Right hindlimb (tissue), 1 donor: ENCODE measurements at regions not wholly inside any gene's neighbourhood (a gene's known extent, or its start where the extent isn't known, plus 50 kb on each side); places are given as distances from the start of the nearest gene placed in this dataset.
"Not testable (repeated sequence)": the region's sequence is repeated elsewhere in the genome, so short reads cannot be mapped to it uniquely, and the experiment has no call there.

ENCODE experiments used
- DNase-seq: peaks from one replicate; pipeline ENCODE4 v3.0.0-alpha.2; 2018

DNA sequence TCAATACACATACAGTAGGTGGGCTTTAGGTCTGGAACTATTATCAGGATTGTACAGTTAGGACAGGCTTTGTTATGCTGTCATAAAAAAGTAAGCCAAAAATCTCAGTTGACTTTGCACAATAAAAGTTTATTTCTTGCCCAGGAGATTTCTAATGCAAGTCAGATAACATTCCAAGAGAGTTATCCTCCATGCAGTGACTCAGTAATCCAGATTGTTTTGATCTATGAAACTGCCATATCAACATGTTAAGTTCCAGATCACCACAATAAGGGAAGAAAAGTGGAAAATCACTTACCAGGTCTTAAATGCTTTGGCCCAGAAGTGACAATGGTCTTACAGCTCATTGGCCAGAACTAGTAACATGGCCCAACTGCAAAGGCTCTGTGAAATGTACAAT is 636.2 kb upstream of the KLF12 start:
- DNase-seq: no peak

DNA sequence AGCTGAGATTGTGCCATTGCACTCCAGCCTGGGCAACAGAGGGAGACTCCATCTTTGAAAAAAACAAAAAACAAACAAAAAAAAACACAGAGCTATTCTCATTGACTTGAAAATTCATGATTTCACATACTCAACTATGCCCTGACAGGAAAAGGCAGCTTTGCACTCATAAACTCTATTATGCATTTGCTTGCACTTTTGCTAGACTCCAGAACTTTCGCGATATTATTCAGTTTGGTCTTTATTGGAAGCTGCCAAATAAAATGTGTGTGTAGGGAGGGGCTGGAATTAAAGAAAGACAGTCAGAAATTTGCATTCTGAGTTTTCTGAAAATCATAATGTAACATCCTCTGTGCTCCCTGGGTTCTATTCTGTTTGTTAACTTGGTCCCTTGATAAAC is 635.1 kb upstream of the KLF12 start:
- DNase-seq: no peak

DNA sequence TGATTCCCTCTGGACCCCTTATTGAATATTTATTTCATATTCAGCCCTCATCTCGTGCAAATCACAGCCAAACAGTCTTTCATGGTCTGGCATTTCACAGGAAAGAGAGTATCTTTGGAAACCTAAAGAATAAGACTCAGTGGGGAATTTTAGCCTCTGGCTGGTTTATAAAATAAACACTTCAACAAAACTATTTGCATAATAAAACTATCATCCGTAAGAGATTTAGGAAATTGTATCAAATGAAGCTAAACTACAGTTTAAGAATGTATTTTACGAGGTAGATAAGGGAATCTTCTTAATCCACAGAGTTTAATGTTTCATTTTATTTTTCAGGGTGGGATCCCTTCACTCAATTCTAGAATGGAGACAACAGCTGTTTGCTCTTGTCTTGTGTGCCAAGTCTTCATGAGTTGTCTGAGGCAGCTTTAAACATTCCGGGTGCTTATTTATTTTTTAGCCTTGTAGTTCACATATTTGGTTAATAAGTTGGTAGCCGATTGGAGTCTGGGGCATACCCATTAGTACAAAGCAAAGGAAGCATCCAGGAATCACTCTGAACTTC is 634.4 kb upstream of the KLF12 start:
- DNase-seq: no peak

DNA sequence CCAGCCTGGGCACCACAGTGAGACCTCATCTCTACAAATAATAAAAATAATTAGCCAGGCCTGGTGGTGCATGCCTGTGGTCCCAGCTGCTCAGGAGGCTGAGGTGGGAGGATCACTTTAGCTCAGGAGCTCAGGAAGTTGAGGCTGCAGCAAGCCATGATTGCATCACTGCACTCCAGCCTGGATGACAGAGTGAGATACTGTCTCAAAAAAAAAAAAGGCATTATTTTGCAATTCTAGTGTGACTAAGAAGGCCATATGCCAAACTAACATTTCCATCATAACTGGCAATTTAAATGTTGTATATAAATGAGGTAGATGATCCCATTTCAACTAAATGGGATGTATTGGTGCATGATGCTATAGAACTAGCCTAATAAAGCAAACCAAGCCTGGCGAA is 632.8 kb upstream of the KLF12 start:
- DNase-seq: no peak

DNA sequence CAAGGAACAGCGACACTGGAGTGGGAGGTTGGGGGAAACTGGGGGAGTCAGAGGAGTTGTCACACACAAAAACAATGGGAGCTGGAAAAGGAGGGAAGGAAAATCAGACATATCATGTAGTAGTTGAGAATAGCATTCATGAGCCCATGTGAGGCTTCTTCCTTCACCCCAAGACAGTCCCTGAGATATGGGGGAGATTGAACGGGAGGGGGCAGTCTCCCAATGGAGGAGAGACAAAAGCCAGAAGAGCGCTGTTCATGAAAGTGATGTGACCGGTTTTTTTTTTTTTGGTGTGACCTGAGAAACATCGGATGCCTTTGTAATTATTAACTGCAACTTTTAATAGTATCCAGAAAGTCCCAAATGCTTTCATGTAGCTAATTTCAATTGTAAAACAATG is 631.8 kb upstream of the KLF12 start:
- DNase-seq: no peak

DNA sequence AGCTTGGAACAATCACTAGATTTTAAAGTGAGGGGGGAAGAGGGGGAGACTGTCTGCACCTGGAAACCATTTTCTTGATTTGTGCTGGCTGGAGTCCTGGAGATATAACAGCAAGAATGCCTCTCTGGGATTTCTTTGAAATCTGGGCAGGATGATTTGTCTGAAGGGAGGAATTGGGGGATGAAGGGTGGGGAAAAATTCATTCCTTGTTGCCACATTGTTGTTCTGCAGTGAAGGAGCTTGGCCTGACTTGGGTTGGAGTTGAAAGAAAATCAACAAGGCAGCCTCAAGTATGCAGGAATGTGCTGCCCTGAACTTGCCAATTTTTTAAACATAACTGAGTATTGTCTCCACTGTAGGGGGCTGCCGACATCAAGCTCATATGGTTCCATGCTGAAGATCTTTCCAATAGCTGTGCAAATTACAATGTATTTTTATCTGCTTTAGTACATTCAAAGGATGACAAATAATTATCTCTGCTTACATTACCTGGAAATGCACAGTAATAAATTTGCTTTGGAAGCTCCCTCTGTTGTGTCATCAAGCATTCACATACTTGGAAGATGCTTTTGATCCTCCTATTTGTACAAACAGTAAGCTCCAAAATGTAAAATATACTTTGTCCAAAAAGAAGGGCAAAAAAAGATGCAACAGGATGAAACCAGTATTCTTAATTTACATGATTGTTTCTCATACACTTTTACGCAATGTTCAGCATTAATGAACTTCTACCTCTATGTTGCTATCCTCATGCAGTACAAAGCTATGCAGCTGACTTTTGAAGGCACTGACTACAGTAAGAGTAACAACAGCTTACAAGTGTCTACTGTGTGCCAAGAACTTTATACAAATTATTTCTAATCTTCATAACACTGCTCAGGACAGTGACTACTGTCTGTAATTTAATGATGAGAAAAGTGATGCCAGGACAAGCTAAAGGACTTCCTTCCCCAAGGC is 627.9 kb upstream of the KLF12 start:
- peak; percentile 64 for DNase-seq

DNA sequence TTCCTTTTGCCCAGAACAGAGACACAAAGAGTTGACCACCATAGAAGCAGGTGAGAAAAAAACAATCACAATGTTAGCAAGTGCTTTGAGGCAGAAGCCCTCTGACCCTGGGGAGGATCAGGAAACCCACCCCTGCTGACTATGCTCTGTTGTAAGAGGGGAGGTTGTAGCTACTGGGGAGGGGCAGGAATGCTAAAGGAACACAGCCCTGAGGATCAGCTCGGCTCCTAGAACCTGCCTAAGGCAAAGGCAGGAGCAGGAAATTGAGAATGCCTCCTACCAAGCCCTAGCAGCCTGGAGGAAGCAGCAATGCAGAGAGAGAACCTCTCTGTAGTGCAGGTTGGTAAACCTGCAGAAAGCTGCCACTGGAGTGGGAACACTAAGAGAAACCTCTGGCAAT is 624.0 kb upstream of the KLF12 start:
- DNase-seq: no peak

DNA sequence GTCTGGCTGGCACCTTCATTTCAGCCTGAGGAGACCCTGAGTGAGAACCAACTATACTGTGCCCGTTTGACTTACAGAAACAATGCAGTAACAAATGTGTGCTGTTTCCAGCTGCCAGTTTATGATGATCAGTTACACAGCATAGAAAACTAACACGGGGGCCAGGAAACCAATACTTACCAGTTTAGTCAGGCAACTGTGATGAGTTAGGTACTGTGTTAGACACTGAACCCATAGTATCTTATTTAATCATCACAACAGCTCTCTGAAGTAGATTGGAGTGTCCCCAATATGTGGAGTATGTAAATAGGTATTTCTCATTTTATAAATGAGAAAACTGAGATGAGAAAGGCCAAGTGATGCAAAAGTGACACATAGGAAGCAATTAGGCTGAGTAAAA is 620.9 kb upstream of the KLF12 start:
- no peak for DNase-seq

DNA sequence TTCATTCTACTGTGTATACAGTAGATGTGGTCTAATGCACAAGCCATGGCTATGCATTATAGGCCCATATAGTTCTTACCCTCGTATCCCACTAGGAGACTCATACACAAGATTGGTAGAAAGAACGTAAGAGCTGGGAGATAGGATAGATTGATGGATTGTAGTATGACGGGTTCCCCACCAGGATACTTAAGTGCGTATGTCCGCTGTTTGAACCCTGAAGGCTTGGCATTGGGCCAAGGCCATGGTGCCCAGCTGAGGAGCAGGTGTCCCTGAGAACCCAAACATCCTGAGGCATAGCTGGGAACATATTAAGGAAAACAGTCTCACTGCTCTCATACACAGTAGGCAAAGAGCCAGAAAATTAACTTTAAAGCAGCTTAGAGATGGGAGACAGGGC is 617.5 kb upstream of the KLF12 start:
- DNase-seq: no peak

DNA sequence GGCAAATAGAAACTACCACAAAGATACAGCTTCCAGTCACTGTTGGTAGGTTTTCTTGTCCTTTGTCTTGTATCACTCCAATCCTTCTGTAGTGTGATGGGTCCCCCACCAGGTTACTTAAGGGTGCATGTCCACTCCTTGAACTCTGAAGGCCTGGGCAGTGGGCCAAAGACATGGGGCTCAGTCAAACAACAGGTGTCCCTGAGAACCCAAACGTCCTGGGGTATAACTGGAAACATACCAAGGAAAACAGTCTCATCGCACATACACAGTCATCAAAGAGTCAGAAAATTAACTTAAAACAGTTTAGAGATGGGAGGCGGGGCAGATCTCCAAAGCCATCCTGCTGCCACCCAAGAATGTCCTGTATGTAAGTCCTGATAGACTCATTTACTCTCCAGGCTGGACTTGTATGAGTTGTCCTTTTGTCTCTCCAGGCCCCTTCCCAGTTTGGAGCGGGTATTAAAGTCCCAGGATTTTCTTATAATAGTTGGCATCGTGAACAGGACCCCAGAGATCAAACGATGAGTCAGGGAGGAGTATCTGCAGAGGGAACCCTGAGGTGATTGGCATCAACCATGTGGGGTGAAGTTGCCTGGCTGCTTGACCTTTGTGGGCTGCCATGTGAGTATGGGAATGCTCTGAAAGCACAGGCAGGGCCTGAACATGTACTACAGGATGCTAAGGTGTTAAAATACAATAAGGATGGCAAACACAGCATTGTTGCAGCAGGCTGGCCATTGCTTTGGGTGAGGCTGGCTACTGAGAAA is 613.2 kb upstream of the KLF12 start:
- no peak for DNase-seq

DNA sequence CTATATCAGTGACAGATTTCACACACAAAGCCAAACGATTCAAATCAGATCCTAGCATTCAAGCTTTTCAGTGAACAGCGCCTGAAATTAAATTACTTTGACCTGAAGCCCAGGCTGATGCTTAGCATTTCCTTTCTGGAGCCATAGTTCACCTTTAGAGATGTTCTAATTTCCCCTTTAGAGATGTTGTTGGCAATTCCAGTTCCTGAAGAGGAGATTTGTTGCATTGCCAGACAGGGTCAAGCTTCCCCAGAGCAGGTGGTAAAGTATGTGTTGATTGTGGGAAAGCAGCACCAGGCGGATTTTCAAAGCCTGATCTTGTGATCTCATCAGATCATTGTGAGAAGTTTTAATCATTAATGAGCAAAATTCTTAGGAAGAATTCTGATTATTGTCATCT is 609.8 kb upstream of the KLF12 start:
- DNase-seq: no peak

DNA sequence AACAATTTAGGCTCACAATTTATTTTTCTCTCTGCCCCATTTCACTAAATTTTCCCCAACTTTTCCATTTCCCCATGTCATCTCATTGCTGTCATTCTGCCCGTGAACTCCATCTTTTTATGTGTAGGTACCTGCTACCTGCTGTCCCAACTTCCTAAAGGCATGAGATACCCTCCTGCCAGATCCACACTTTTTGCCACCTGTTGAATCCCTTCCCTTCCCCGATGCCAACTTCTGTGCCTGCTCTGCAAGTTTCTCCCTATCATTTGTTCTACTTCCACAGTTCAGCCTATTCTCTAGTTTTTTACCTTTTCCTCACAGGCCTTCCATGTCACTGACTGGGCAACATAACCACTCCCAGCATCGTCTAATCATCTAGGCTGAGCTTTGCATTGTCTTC is 607.5 kb upstream of the KLF12 start:
- DNase-seq: no peak

DNA sequence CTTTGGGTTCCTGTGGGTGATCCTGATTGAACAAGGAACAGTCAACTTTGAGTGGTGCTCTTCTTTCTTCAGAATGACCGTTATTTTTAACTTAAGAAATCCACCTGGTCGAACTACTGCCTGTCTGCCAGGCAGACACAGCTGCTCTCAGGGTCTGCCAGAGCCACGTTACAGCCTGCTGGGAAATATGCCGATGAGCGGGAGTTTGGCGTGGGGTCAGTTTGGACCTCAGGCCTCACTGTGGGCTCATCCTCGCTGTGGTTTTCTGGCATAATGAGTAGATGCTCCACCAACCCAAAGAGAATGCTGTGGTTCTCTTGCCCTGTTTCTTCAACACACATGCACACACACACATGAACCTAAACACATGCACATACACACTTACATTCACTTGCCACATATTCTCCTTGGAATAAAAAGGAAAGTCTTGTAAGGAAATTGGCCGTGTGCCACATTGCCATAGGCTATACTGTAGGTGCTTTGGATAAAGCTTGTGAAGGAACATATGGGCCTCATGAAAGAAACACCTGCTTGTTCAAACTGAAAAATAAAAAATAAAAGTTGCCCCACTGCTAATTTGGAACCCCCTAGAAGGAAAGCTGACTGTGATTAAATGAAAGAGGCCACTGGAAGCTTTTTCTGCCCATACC is 598.7 kb upstream of the KLF12 start:
- DNase-seq: peak; percentile 33

DNA sequence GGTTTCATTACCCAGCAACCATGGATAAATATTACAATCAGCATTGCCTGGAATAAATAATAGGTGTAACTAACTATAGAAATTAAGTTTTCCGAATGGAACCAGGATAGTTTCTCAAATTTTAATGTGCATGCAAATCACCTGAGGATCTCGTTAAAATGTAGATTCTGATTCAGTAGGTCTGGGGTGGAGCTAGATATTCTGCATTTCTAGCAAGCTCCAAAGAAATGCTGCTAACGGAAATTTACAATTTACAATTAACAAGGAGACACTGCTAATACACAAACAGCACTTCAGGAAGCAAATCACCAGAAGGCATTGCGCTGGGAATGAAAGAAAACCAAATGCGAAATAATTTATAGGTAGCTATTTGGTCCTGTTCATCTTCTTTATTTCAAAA is 597.5 kb upstream of the KLF12 start:
- DNase-seq: no peak

DNA sequence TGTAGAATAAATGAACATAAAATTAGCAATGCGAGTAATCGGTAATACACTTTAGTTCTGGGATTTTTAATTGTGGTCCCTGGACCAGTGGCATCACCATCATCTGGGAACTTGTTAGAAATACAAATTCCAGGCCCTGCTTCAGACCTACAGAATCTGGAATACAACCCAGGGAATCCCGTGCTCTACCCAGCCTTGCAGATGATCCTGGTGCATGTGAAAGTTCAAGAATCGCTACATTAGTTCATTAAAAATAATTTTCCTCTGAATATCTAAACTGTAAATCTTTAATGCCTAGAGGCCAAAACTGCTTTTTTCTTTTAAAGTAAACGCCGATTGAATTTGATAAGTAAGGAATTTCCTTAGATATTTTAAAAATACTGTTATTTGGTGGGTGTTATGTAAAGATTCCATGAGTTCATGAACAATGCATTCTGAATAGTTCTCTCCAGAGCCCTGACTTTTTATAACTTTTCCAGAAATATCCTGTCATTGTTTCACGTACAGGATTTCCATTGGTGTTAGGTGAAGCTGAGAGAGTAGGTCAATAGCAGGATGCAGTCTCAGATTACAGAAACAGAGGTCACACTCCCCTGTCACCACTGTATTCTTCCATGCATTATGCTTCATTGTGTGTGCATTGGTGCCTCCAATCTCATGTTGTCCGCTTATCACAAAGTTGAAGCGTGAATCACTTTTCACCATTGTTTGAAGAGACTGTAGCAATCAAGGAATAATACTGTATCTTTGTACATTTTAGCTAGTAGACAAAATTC is 596.5 kb upstream of the KLF12 start:
- DNase-seq: no peak

DNA sequence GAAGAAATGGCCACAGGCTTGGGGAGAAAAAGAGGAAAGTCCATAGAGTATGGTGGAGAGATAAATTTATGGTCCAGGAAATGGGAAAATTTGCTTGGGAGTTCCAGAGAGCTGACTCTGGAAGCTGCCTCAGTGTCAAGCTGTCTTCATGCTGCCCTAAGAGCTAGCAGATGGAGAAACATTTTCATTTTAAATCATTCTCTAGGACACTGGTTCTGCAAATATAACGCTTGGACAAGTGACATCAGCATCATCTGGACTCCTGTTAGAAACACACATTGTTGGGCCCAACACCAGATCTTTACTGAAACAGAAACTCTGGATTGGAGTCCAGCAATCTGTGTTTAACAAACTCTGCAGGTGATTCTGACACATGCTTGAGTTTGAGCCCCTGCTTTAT is 592.0 kb upstream of the KLF12 start:
- no peak for DNase-seq

DNA sequence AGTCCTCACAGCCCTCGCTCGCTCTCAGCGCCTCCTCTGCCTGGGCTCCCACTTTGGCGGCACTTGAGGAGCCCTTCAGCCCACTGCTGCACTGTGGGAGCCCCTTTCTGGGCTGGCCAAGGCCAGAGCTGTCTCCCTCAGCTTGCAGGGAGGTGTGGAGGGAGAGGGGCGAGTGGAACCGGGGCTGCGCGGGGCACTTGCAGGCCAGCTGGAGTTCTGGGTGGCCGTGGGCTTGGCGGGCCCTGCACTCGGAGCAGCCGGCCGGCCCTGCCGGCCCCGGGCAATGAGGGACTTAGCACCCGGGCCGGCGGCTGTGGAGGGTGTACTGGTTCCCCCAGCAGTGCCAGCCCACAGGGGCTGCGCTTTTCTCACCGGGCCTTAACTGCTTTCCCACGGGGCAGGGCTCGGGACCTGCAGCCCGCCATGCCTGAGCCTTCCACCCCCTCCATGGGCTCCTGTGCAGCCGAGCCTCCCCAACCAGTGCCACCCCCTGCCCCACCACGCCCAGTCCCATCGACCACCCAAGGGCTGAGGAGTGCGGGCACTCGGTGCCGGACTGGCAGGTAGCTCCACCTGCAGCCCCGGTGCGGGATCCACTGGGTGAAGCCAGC is 584.1 kb upstream of the KLF12 start:
- DNase-seq: not testable (repeated sequence)

DNA sequence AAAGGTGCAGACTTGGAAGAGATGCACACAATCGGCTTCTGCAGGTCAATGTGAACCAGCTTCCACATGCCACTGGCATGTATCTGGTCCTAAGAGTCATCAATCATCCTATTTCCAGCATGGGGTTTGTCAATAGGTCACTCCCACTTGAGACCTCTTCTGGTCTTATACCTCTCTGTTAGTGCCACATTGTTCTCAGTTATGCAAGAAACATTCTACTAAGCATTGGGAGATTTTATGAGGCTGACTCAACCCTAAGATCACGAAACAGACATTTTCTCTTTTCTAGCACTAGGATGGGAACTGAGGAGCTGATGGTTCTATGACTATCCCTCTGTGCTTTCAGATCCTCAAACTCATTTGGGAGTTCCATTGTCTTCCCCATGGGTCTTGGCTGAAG is 581.5 kb upstream of the KLF12 start:
- DNase-seq: no peak

DNA sequence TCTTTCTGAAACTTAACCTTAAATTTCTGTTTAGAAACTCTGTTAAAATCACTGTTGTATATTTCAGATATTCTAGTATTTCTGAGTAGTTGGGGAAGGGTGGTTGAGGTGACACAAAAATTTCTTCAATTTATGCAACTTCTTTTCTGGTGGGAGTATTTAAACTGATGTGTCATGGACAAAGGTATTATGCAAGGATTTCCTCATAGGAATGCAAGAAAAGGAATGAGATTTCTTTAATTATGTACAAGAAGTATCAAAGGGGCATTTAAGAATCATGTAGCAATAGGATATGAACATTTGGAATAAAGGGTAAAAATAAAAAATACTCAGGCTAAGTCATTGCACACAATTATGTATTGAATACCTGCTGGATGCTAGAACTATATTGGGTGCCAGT is 575.8 kb upstream of the KLF12 start:
- DNase-seq: no peak

DNA sequence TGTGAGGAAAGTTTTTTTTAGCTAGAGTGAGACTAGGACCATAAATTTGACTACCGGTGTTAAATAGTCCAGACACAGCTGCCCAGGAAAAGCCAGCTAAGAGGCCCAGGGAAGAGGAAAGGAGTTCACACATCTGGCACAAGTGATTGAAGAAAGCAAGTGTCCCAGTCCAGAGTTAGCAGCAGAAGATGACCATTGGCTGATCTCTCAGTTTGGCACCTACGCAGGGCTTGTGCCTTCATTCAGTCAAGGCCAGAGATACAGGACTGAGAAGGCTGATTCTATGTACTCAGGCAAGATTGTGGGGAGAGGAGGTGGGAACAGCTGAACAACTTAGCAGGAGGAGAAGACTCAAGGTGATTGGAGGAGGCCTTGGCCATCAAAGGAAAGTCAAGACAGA is 575.0 kb upstream of the KLF12 start:
- DNase-seq: no peak

DNA sequence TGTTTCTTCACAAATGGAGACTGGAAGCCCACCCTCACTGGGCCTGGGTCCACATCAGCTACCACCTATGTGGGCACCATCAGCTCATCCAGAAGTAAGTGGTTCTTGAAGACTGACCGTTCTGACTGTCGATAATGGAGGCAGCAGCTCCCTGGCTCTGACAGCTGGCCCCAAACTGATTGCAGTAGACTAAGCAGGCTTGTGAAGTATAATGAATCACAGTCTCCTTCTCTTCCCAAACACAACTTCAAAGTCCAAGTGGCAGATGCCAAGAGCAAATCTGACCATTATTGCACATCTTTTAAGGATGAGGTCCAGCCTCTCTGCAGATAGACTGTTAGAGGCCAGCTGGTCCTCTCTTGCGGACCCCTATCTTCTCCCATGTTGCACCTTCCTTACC is 574.4 kb upstream of the KLF12 start:
- no peak for DNase-seq

DNA sequence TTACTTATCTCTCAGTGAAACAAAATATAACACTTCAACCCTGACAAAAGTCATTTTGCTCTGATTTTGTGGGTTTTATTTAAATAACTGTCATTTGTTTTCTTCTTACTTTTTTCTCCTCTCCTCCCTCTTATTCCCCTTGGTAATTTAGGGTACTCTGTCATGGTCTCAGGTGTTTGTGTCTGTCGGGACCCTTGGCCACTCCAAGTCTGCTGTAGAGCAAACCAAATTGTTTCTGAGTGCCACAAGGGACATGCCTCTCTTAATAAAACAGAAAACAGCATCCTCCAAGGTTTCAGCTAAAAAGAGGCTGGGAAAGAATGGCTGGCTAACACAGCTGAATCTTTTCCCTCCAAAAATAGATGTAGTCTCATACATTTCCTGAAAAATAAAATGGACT is 573.1 kb upstream of the KLF12 start:
- no peak for DNase-seq
